GM19372 (cell line): ENCODE measurements at regions not wholly inside any gene's neighbourhood (a gene's known extent, or its start where the extent isn't known, plus 50 kb on each side); places are given as distances from the start of the nearest gene placed in this dataset.

ENCODE experiments used
- ATAC-seq: cut with Tn5 transposase; IDR thresholded peaks from one replicate; pipeline ENCODE4 v1.9.1; 2021; ENCODE audit warnings: mild to moderate bottlenecking, low read depth, moderate library complexity; ENCODE audit not compliant: unreplicated experiment

DNA sequence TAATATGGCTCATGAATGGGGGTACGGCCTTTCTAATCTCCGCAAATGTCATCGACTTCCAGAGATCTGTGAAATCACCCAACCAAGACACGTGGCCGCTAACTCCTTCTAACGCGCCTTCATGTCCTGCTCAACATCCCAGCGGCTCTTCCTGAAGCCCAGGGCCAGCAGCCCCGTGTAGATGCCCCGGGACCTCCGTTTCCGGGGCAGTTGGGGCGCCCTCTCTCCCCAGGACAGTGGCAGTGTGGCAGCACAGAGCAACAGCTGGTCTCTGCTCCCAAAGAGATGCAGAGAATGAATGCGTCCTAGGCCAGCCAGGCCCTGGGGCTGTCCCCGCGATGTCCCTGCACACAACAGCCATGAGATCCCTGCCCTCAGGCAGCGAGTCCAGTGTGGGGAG, 153.5 kb downstream of the RBFOX3 start:
- no peak for ATAC-seq

DNA sequence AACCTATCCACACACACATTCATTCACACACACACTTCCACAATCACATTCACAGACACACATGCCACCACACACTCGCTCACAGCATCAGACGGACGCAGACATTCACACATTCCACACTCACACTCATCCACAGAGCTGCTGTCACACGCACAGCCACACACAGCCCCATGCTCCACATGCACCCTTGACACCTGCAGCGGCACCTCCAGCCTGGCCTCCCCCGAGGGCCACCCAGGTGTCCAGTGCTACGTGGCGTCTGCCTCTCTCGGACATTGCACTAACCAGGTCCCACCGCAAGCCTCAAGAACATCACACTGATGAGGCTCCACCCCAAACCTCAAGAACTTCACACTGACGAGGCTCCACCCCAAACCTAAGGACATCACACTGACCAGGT, 155.2 kb downstream of the RBFOX3 start:
- no peak for ATAC-seq

DNA sequence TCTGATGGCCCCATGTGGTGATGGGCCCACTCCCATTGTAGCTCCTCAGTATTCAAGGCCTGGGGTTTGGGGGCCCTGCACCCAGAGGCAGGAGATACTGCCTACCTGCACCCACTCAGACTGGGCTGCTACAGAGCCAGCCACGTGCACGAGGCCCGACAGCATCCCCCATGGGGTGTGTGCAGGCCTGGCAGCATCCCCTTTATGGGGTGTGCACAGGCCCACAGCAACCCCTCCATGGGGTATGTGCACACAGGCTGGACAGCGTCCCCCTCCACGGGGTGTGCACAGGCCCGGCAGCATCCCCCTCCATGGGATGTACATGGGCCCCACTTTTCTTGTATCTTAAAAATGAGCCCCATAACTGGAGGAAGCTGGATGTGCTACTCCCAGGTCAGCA, 156.0 kb downstream of the RBFOX3 start:
- no peak for ATAC-seq

DNA sequence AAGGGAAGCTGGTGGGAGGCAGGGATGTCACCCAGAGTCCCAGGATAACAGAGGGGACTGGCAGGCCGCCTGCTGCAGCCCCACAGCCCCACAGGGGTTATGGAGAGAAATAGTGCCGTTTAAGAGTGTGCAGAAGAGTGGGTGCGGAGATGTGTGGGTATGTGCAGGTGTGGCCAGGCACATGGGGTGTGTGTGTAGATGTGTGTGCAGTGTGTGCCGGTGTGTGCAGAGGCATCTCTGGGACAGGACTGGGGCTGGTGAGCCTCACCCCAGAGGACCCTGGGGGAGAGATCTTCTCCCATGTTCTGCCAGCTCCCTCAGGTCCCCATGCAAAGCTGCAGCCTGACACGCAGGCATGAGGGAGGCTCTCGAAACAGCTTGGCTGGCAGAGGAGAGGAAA, 157.4 kb downstream of the RBFOX3 start:
- no peak for ATAC-seq

DNA sequence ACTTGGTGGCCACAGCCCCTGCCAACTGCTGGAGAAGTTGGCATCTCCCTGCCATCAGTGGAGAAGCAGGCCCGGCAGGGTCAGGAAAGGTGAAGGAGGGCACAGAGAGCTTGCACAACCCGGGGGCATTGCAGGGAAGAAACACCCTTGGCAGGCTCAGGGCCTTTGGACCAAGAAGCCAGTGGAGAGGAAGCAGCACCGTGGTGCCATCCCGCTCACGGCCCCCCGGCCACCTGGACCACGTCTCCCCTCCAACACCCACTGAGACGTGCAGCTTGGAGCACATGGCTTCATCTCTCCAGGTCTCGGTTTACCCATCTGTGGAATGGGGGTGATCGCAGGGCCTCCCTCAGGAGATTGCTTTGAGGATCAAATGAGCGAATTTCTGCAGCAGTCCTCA, 158.1 kb downstream of the RBFOX3 start:
- ATAC-seq = no peak

DNA sequence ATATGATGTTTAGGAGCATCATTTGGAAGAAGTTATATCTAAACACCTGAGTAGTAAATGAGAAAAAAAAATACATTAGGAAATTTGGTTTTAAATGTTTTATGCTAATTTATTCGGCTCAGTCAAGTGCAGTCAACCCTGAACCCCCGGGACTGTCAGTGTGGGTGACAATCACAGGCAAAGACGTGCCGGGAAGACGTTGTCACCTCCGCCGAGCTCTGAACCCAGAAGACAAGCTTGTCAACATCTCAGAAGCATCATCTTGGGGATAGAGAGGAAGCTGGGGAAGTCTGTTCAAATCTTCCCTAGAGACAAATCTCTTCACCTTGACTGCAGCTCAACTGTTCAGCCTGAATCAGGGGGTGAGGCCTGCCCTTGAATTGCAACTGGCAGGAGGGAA, 159.7 kb downstream of the RBFOX3 start:
- ATAC-seq = no peak

DNA sequence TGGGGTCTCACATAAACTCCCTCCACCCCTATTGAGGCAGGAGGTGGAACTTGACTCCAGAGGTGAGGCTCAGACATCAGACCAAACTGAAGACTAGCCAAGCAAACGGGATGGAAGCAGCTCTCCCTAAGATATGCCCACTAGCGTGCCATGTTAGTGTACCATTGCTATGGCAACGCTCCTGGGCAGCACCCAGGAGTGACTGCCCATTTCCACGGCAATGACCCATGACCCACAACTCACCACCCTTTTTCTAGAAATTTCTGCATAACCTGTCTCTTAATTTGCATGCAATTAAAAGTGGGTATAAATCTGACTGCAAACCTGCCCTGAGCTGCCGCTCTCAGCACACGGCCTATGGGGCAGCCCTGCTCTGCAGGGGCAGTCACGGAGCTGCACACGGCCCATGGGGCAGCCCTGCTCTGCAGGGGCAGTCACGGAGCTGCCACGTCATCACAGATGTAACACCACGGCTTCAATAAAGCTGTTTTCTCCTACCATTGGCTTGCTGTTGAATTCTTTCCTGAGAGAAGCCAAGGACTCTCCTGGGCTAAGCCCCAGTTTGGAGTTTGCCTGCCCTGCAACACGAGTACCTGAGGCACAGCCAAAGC, 164.3 kb downstream of the RBFOX3 start:
- ATAC-seq = no peak

DNA sequence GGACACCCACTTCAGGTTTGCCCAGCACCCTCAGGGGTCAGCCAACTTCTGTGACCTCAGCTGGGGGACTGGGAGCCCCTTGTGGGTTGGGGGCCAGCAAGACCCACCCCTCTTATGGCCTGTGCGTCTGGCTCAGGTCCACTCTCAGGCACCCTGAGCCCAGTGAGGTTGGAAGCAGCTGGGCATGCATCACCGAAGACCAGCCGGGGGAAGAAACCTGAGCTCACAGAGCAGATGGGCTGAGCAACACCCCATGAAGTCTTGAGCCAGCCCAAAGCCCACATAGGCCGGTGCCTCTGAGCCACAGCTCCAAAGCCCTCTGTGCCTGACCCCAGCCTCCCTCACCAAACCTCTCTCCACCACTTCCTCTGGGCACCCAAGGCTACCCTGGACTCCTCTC, 166.7 kb downstream of the RBFOX3 start:
- ATAC-seq = no peak

DNA sequence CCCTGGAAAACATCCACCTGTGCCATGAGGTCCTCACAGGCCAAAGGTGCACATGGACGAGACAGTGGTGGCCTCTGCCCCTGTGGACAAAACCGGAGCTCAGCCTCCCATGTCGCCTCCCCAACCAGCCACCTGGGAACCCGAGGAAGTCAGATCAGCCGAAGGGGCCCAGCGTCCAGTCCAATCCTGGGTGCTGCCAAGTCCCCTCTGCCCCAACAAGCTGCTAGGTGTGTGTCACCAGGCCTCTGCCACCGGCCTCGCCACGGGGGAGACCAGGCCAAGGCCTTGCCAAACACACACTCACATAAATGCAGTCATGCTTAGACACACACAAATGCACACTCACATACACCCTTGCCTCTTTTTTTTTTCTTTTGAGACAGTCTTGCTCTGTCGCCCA, 167.8 kb downstream of the RBFOX3 start:
- ATAC-seq = no peak

DNA sequence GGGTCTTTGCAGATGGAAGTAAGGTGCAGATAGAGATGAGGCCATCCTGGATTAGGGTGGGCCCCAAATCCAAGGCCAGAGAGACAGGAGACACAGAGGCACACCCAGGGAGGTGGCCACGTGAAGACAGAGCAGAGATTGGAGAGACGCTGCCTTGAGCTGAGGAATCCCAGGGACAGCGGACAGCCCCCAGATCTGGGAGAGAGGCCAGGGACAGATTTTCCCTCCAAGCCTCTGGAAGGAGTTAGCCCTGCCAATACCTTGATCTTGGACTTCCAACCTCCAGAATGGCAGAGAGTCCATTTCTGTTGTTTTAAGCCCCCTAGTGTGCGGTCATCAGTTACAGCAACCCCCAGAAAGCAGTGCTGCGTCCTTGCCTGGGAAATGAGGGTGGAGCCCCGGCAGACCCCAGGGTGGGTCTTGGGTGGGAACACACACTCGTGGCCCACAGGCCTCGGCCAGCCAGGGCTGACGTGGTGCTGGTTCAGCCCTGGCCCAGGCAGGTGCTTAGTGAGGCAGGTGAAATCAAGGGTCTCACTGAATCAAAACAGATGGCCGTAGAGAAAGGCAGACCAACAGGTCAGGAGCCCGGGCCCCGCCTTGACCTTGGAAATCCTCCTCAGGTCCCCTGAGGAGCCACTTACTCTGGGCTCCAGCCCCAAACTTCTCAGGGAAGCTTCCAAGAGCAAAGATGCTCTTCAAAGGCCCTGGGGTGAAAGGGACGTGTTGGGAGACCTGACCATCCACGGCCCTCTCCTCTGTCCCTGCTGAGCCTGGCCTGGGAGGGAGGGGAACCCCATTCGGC, 169.3 kb downstream of the RBFOX3 start:
- ATAC-seq = no peak

DNA sequence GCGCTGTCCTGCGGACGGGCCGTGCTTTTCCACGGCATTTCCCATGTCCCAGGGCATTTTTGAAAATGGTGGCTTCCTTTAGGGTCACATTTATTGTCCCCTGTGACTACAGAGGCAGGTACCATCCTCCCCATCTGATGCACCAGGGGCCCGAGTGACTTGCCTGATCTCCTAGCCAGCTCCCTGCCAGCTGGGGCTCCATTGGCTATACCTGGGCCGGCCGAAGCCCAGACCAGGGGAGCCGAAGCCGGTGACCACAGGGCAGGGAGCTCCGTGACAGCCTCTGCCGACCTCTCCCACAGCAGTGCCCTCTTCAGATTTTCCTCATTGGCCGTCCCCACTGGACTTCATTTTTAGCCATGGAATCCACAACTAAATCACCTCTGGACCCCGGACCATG, 170.6 kb downstream of the RBFOX3 start:
- no peak for ATAC-seq

DNA sequence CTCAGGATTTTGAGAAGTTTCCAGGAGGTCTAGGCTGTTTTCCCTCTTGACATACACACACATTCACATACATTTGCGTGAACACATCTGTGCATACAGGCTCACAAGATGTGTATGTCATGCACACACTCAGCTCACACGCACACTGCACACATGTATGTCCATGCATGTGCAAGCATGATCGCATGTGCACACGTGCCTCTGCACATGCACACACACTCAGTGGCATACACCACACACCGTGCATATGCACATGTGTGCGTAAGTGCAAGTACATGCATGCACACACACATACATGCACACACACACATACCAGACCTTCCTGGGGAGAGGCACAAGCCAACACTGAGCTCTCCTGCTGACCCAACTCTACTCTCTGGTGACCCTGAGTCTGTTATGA, 171.4 kb downstream of the RBFOX3 start:
- ATAC-seq = no peak

DNA sequence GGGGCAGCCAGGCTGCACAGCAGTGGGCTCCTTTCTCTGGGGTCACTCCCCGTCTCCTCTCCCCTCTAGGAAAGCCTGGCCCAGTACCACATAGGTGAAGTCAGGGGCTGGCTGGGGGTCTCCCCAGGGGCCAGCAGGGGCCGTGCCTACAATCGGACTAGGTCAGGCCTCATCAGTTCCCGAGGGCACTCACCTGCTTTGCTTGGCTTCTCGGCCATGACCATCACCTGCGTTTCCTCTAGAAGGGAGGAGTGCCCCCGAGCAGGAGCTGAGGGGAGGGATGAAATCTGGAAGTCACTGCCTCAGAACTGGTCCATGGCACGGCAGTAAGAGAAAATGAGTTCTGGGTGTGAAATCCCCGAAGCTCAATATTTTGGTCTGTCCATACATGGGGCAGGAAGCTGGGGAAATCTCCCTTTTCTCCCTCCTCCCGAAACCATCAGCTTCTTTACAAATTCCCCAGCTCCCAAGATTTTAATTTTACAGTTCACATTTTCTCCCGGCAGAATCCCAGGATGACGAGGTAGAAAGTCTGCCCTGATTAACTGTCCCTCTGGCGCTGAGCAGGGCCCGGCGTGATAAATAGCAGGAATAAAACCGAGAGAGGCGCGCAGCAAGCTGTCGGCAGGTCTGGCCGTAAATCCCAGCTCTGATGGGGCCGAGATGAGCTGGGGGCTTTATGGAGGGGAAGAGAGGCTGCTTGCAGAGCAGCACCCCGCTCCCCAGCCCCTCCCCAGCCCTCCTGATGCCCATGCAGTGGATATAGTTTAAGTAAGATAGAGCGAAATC, 172.1 kb downstream of the RBFOX3 start:
- ATAC-seq = no peak

DNA sequence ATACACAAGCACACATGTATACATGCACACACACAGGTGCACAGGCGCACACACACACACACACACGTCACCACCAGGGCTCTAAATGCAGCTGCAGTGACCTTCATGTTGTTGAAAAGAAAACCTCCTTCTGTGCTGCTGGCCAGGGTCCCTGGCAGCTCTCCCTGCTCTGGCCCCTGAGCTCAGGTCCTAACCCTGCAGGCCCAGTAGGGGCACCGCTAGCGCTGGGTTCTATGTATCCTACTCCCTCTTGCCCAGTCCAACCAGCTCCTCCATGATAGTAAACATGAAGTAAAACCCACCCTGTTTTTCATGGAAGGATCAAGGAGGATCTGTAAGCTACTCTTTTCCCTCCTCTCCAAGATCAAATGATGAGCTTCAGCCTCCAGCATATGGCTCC, 172.8 kb downstream of the RBFOX3 start:
- no peak for ATAC-seq

DNA sequence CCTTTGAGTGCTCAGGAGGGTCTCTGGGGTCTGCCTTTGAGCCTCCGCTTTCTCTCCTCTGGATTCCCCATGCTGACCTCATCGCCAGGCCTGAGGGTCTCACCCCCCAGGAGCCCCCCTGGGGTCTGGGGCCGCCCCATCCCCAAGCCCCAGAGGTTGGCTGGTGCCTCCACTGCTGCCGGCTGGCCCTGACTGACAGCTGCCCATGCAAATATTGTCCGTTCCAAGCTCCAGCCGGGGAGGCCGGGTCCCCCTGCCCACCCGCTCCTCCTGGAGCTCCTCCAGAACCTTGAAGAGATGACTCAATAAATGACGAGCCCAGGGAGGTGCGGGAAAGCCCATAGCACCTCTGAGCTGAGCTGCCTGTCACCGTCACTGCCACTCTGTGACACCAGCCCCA, 173.8 kb downstream of the RBFOX3 start:
- ATAC-seq = no peak

DNA sequence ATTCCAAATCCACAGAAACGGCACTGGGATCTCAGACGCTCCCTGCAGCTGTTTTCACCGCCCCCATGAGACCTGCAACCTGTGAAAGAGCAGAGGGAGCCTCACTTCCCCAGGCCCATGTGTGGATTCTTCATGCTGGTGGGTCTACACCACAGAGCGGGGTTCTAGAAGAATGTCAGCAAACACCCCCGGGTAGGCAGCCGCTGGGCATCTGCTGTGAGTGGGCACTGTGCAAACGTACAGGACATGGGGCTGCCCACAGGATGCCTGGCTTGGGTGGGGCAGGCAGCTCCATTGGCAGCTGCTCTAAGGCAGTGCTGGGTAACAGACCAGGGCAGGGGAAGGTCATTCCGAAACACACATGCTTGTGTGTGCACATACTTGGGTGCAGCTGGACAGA, 174.9 kb downstream of the RBFOX3 start:
- ATAC-seq = no peak

DNA sequence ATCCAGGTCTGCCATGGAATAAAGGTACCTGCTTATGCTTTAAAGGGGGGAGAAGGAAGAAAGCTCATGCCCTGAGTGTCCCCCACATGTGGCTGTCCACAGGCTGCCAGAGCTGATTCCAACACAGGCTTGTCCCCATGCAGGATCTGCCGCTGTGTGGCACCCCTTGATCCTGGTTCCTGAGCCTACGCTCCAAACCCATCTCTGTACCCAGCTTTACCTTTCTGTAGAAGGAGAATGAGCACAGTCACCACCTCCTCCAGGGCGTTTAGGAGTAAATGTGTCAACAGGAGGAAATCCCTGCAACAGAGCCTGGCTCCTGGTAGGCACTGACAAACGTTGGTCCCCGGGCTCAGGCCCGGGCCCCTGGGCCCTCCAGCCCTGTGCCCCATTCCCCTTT, 175.6 kb downstream of the RBFOX3 start:
- ATAC-seq = no peak

DNA sequence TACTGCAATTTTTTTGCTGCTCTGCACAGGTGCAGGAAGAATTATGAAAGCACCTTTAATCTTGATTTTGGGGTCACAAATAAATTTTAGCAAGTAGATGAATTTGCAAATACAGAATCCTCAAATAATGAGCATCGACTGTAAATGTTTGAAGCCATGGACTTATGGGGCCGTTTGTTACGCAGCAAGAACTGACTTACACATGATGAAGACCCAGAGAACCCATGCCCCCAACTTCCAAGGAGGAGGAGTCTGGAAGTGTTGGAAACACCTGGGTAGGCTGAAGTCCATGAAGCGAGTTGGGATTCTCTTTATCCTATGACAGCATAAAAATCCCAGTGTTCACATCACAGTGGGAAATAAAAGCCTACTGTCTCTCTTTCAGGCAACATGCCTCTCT, 176.6 kb downstream of the RBFOX3 start:
- ATAC-seq = no peak

DNA sequence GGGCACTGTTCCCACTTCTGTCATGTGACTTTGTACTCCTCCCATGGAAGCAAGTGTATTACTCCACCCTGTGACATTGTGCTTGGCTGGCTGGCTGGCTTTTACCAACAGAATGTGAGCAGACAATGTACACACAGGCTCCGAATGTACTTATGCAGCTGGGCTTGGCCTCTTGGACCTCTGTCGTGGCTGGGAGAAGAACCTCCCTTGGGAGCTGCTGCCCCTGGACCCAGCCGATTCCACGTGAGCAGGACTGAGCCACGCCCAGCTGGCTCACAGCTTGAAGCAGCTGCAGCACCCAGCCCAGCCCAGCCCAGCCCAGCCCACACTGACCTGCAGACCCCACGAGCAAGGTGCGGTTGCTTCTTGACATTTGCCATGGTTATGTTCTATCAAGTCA, 177.5 kb downstream of the RBFOX3 start:
- ATAC-seq = no peak

DNA sequence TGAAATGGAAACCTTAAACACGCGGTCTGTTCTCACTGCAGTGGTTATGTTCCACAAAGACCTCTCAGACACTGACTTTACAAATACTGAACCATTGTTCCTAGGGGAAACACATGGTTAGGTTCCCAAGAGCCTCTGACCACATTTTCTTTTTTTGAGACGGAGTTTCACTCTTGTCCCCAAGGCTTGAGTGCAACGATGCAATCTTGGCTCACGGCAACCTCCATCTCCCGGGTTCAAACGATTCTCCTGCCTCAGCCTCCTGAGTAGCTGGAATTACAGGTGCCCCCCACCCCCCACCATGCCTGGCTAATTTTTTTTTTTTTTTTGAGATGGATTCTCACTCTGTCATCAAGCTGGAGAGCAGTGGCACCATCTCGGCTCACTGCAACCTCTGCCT, 179.7 kb downstream of the RBFOX3 start:
- no peak for ATAC-seq

DNA sequence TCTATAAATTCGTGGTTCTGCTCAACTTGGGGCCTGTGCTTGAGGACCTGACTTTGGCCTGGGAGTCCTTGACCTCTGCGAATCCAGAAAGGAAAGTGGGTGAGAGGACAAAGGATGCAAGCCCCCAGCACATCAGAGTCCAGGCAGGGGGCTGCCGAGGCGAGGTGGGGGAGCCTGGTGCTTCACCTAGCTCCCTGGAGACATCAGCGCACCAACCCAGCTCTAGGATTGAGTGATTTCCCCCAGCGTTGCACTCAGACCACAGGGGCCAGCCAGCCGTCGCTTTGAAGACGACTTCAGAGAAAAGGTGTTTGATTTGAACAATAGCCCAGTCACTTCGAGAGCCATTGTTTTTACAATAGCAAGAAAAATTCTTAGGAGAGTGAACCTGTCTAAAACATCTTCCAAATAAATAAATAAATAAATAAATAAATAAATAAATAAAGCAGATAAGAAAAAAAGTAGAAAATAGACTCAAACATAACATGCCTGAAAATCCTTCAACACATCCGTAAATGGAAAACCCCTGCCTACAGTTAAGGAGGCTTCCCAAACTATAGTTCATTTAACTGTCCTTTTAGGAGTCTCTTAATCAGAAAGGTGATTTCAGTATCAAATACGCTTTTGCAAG, 180.9 kb downstream of the RBFOX3 start:
- no peak for ATAC-seq
